GM23338 (cell line): ENCODE measurements at regions not wholly inside any gene's neighbourhood (a gene's known extent, or its start where the extent isn't known, plus 50 kb on each side); places are given as distances from the start of the nearest gene placed in this dataset.

ENCODE experiments used
- ATAC-seq: fragments of 200-7000 bp; cut with Tn5 transposase; 3 replicates; pipeline ENCODE4 v1.9.1; 2020
- DNase-seq: peaks from one replicate; pipeline ENCODE4 v3.0.0-alpha.2; 2015; ENCODE audit warnings: low spot score
- H2AFZ ChIP-seq: fragments of 200-600 bp; sonication (generic); 2 replicates; pipeline ENCODE4 v1.8.0; 2016; ENCODE audit warnings: antibody characterized with exemption, mild to moderate bottlenecking, moderate library complexity
- H3F3A ChIP-seq: fragments of 200-600 bp; sonication (generic); replicated peaks from 2 replicates; pipeline ENCODE4 v1.8.0; 2017; ENCODE audit warnings: antibody characterized with exemption, mixed run types, low read depth
- H3K27ac ChIP-seq: fragments of 200-600 bp; sonication (generic); 2 replicates; pipeline ENCODE4 v1.6.1; 2016; ENCODE audit warnings: low read depth
- H3K27me3 ChIP-seq: fragments of 200-600 bp; sonication (generic); 2 replicates; pipeline ENCODE4 v1.8.0; 2016; ENCODE audit warnings: mild to moderate bottlenecking, mixed run types, moderate library complexity; ENCODE audit not compliant: insufficient read depth
- H3K36me3 ChIP-seq: fragments of 200-600 bp; sonication (generic); 2 replicates; pipeline ENCODE4 v1.8.0; 2016; ENCODE audit warnings: mild to moderate bottlenecking; ENCODE audit not compliant: insufficient read depth
- H3K4me1 ChIP-seq: fragments of 200-600 bp; sonication (generic); 2 replicates; pipeline ENCODE4 v1.8.0; 2016; ENCODE audit warnings: mild to moderate bottlenecking, moderate library complexity; ENCODE audit not compliant: insufficient read depth
- H3K4me2 ChIP-seq: fragments of 200-600 bp; sonication (generic); 2 replicates; pipeline ENCODE4 v1.7.1; 2017; ENCODE audit warnings: mixed run types
- H3K4me3 ChIP-seq: fragments of 200-600 bp; sonication (generic); 2 replicates; pipeline ENCODE4 v1.6.1; 2016; ENCODE audit warnings: mixed run types
- H3K79me2 ChIP-seq: fragments of 200-600 bp; sonication (generic); replicated peaks from 2 replicates; pipeline ENCODE4 v1.8.0; 2017; ENCODE audit warnings: mild to moderate bottlenecking; ENCODE audit not compliant: insufficient read depth
- H3K9me2 ChIP-seq: fragments of 200-600 bp; sonication (generic); 2 replicates; pipeline ENCODE4 v1.8.0; 2017; ENCODE audit not compliant: insufficient read depth
- H4K20me1 ChIP-seq: fragments of 200-600 bp; sonication (generic); replicated peaks from 2 replicates; pipeline ENCODE4 v1.8.0; 2017; ENCODE audit warnings: mild to moderate bottlenecking; ENCODE audit not compliant: insufficient read depth
- H3K27ac Mint-ChIP-seq: 2 replicates; pipeline ENCODE4 v1.8.0; 2020; ENCODE audit warnings: inconsistent platforms, mild to moderate bottlenecking, moderate library complexity, mixed read lengths
- H3K27me3 Mint-ChIP-seq: 3 replicates; pipeline ENCODE4 v1.8.0; 2022; ENCODE audit warnings: low read depth, mild to moderate bottlenecking, moderate library complexity, mixed read lengths, inconsistent platforms; ENCODE audit not compliant: insufficient read depth, poor library complexity
- H3K36me3 Mint-ChIP-seq: 3 replicates; pipeline ENCODE4 v1.8.0; 2021; ENCODE audit warnings: low read depth, mild to moderate bottlenecking, inconsistent platforms, moderate library complexity, mixed read lengths
- H3K4me1 Mint-ChIP-seq: 3 replicates; pipeline ENCODE4 v1.8.0; 2020; ENCODE audit warnings: mild to moderate bottlenecking, inconsistent platforms, mixed read lengths
- H3K4me3 Mint-ChIP-seq: 3 replicates; pipeline ENCODE4 v1.8.0; 2021; ENCODE audit warnings: moderate library complexity, mild to moderate bottlenecking, inconsistent platforms, mixed read lengths
- H3K9me3 Mint-ChIP-seq: 3 replicates; pipeline ENCODE4 v1.8.0; 2020; ENCODE audit warnings: moderate library complexity, mild to moderate bottlenecking, inconsistent platforms, mixed read lengths
- CTCF ChIP-seq, 2 experiments: fragments of 200-600 bp in 1 of 2; sonication (generic) in 1 of 2; conservative IDR thresholded peaks; 2 replicates each; pipeline versions ENCODE4 v1.5.1 to v1.6.1; 2016 to 2017; ENCODE audit warnings: antibody characterized with exemption in 2 of 2, low read depth in 2 of 2, mild to moderate bottlenecking in 2 of 2, moderate library complexity in 1 of 2
- NANOG ChIP-seq: IDR thresholded peaks from 2 replicates; pipeline ENCODE4 v1.6.1; 2016; ENCODE audit warnings: antibody characterized with exemption, borderline replicate concordance
- POLR2AphosphoS5 ChIP-seq: IDR thresholded peaks from 2 replicates; pipeline ENCODE4 v1.6.1; 2016; ENCODE audit warnings: antibody characterized with exemption, low read depth
- ZNF462 ChIP-seq: fragments of 250-450 bp; sonication (Bioruptor Pico); IDR thresholded peaks from 2 replicates; pipeline ENCODE4 v1.5.0; 2020; ENCODE audit warnings: mild to moderate bottlenecking, moderate library complexity

- Histone ChIP-seq H3F3A (no peaks in the 10 kb centered on the region), H3K4me1 (no peaks in the 10 kb centered on the region; the same call in 1 of the 2 replicates), H3K79me2 (no peaks in the 10 kb centered on the region), H2AFZ (peak overlapping the region; percentile 80; the same call in 1 of the 2 replicates), H3K9me2 (no peaks in the 10 kb centered on the region), H3K27ac (no peak overlapping the region), H3K4me2 (peak overlapping the region; percentile 38; the same call in 1 of the 2 replicates), H3K27me3 (no peaks in the 10 kb centered on the region), H3K4me3 (no peak overlapping the region), H3K36me3 (no peaks in the 10 kb centered on the region), H4K20me1 (no peaks in the 10 kb centered on the region)
- no peak overlapping the region for H3K27ac Mint-ChIP-seq
- no peaks in the 10 kb centered on the region for H3K36me3 Mint-ChIP-seq
- H3K4me3 Mint-ChIP-seq = no peak overlapping the region
- H3K27me3 Mint-ChIP-seq = peaks cover 9% of the 10 kb centered on the region
- DNase-seq (peak; percentile 36), ATAC-seq (peak; percentile 69)
- peaks cover 26% of the 10 kb centered on the region for H3K4me1 Mint-ChIP-seq
- no peak for TF ChIP-seq POLR2AphosphoS5
- peak; percentile 32 to 53 for TF ChIP-seq CTCF (conservative IDR thresholded peaks at IDR 0.05; ENCODE audit: low read depth in 2 of 2)
- TF ChIP-seq ZNF462 (CRISPR knock-in tag) = no peak
- TF ChIP-seq NANOG = no peak
- H3K9me3 Mint-ChIP-seq = no peaks in the 10 kb centered on the region
These were observed 140.8 kb downstream of the BARX1 start for GRCh38 chr9:93814077-93814956.
